Kidney epithelial cell (primary cell): ENCODE measurements at regions not wholly inside any gene's neighbourhood (a gene's known extent, or its start where the extent isn't known, plus 50 kb on each side); places are given as distances from the start of the nearest gene placed in this dataset.

Experiments
- DNase-seq: peaks from one replicate; pipeline ENCODE4 v3.0.0-alpha.2; 2010; ENCODE audit warnings: low read depth
- H3K27me3 ChIP-seq: 2 replicates; pipeline ENCODE4 v1.6.0; 2011; ENCODE audit warnings: low read length; ENCODE audit not compliant: control insufficient read depth, insufficient read depth
- H3K36me3 ChIP-seq: 2 replicates; pipeline ENCODE4 v1.5.1; 2011; ENCODE audit warnings: low read length; ENCODE audit not compliant: control insufficient read depth, insufficient read depth
- H3K4me3 ChIP-seq: 2 replicates; pipeline ENCODE4 v1.5.1; 2011; ENCODE audit warnings: low read depth, mild to moderate bottlenecking, control low read depth, low read length
- TF ChIP-seq, protein P1 (sequence below): IDR thresholded peaks from 2 replicates; pipeline ENCODE4 v1.5.1; 2011; ENCODE audit warnings: mild to moderate bottlenecking, moderate library complexity, low read length, control low read depth, inconsistent platforms; ENCODE audit not compliant: insufficient read depth, poor library complexity, severe bottlenecking

DNA sequence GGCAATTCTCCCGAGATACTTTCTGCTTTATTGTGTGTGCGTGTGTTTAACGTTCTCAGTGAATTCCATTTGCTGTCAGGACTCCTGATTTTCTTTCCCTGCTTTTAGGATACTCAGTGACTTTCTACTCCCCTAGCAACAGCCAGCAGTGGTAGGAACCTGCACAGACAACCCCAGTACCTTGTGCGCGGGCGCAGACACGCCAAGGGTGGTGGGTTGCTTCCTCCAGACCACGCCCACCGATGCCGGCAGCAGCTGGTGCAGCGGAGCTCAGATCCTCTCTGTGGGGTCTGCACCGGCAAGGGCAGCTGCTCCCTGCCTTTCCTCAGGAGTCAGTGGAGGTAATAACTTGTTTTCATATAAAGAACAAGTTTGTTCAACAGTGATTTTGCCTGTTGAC lies 225.1 kb upstream of the NDN start:
- DNase-seq = no peak
- TF ChIP-seq, protein P1, sequence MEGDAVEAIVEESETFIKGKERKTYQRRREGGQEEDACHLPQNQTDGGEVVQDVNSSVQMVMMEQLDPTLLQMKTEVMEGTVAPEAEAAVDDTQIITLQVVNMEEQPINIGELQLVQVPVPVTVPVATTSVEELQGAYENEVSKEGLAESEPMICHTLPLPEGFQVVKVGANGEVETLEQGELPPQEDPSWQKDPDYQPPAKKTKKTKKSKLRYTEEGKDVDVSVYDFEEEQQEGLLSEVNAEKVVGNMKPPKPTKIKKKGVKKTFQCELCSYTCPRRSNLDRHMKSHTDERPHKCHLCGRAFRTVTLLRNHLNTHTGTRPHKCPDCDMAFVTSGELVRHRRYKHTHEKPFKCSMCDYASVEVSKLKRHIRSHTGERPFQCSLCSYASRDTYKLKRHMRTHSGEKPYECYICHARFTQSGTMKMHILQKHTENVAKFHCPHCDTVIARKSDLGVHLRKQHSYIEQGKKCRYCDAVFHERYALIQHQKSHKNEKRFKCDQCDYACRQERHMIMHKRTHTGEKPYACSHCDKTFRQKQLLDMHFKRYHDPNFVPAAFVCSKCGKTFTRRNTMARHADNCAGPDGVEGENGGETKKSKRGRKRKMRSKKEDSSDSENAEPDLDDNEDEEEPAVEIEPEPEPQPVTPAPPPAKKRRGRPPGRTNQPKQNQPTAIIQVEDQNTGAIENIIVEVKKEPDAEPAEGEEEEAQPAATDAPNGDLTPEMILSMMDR = no peak
- Histone ChIP-seq H3K36me3 (no peaks in the 10 kb centered on the region), H3K4me3 (no peak overlapping the region), H3K27me3 (peaks cover 2% of the 10 kb centered on the region)

DNA sequence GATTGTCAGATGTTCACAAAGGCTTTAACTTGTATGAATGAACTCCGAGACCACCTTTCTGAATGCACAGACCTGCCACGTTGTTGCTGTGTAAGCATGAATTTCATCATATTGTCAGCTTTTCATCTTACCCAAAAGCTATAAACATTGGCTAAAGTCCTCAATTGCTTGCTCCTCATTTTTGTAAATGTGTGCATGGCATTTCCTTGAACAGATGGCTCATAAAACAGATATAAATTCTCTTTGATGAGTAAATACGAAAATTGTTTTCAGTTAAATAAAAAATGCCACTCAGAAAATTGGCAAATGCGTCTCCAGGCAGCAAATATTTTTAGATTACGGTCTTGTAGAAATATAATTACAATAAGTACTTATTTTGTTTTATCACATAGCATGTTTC lies 226.0 kb upstream of the NDN start:
- no peak for DNase-seq
- Histone ChIP-seq H3K36me3 (no peaks in the 10 kb centered on the region), H3K4me3 (no peak overlapping the region), H3K27me3 (peaks cover 2% of the 10 kb centered on the region)
- TF ChIP-seq, protein P1 = no peak

DNA sequence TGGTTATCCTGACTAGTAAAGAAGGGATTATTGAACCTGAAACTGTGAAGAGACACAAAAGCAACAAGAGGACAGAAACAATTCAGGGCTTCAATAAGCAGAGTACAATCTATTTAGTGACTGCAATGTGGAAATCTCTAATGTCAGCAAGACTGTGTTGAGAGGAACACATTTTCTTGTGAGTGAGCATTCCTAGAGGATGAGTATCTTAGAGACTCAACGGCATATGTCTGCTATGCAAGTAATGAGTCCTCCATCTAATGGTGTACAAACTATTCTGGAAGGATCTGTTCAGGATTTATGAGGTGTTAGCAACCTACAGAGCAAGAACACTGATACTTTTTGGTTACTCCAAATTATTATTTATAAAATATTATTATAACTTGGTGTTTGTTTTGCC lies 226.5 kb upstream of the NDN start:
- Histone ChIP-seq H3K4me3 (no peak overlapping the region), H3K36me3 (no peaks in the 10 kb centered on the region), H3K27me3 (peaks cover 2% of the 10 kb centered on the region)
- TF ChIP-seq, protein P1 = no peak
- DNase-seq = no peak

DNA sequence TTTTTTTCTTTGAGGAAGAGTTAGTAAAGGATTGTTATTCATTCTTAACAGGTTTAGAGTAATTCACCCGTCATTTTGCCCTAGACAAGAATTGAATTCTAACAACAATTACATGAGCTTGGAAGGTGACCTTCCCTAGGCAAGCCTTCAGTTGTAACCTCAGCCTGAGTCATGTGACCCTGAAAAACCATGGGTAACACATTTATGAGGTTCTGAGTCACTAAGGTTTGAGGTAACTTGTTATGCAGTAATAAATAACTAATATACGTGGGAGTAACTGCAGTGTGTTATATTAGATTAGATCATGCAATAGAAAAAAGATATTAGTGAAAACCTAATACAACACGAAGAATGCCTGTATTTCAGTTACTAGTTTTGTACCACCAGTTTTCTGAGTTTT lies 237.6 kb upstream of the NDN start:
- Histone ChIP-seq H3K4me3 (no peak overlapping the region), H3K36me3 (no peaks in the 10 kb centered on the region), H3K27me3 (no peaks in the 10 kb centered on the region)
- no peak for DNase-seq
- TF ChIP-seq, protein P1 = no peak

DNA sequence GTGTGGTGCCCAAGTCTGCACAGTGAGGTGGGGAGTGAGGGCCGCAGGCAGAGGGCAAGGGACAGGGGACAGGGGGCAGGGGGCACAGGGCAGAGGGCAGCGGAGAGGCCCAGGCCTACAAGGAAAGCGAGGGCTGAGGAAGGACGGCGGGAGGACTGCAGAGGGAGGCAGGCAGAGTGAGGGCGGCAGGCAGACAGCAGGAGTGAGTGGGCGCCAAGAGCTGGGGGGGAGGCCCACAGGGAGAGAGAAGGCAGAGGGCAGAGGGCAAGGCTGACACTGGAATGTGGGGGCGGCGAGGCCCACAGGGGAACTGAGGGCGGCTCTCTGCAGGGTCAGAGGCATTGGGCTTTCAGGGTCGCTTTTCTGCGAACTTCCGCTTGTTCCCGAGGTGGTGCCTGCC lies 267.8 kb upstream of the NDN start:
- Histone ChIP-seq H3K36me3 (no peaks in the 10 kb centered on the region), H3K4me3 (no peak overlapping the region), H3K27me3 (no peaks in the 10 kb centered on the region)
- TF ChIP-seq, protein P1 = no peak
- DNase-seq = no peak

DNA sequence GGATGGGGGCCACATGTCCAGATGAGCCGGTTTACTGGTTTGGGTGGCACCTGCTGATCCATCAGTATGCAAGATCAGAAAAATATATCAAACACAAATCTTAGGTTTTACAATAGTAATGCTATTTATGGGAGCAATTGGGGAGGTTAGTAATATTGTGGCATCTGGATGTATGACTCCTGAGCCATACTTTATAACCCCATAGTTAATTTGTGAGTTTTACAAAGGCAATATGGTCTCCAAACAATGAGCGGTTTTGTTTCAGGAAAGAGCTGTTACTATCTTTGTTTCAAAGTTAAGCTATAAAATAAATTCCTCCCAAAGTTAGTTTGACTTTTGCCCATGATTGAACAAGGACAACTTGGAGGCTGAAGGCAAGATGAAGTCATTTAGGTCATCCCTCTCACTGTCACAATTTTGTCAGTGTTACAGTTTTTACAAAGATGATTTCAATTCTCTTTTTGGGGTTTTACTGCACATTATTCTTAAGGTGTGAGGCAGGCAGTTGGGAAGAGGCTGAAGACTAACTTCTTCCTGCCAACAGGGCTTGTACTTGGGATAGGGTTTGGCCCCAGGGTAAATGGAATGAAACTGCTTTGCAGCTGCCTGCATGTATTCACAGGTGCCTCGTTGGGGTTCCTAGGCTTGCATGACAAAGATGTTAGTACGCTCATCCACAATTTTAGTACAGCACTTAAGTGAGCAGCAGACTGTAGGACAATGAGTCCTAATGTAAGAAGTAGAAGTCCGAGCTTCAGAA lies 296.6 kb upstream of the NDN start:
- no peaks in the 10 kb centered on the region for H3K36me3 ChIP-seq
- no peak overlapping the region for H3K4me3 ChIP-seq
- H3K27me3 ChIP-seq = no peaks in the 10 kb centered on the region
- no peak for DNase-seq
- TF ChIP-seq, protein P1 = no peak
